CMK (cell line): ENCODE measurements at regions not wholly inside any gene's neighbourhood (a gene's known extent, or its start where the extent isn't known, plus 50 kb on each side); places are given as distances from the start of the nearest gene placed in this dataset.
A peak's percentile ranks its signal among the peaks of the same experiment; 100 is the strongest.

Experiments
- DNase-seq: peaks from one replicate; pipeline ENCODE4 v3.0.0-alpha.2; 2010; ENCODE audit warnings: low read depth

GRCh38 chr3:40593351-40593750 is 68.6 kb downstream of the ZNF621 start:
- no peak for DNase-seq

DNA sequence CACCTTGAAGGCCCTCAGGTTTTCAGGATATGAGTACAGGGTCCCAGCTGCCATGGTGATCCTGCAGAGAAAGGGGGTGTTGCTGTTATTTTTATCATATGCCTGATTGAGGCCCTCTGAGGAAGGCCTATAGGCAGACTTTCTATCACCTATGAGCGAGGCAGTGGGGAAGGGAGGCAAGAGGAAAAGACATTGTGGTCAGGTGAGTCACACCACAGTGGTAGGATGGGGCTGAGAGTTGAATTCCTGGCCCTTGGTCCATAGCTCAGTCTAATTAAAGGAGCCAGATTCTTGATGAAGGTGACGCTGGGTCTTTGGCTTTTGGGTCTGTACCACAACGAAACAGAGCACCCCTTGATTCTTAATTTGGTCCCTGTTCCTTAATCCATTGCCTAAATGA is 72.7 kb downstream of the ZNF621 start:
- no peak for DNase-seq

GRCh38 chr3:40598338-40598737 is 73.6 kb downstream of the ZNF621 start:
- no peak for DNase-seq

DNA sequence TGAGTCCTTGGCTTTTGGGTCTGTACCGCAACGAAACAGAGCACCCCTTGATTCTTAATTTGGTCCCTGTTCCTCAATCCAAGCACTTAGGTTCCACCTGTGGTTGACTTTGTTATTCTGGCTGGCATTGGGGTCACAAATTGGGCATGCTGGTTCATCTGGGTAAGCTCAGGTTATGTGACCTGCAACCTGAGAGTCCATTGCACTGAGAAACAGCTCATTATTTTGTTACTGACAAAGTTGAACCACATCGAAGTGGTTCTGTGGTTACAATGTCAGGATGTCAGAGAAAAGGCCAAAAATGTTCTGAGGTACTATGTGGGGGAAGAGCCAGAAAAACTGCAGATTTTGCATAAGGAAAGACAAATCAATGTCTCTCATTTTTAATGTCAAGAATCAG is 74.2 kb downstream of the ZNF621 start:
- no peak for DNase-seq

- no peak for DNase-seq
These were observed 78.1 kb downstream of the ZNF621 start for GRCh38 chr3:40602778-40603385.

GRCh38 chr3:40605960-40606359 is 81.2 kb downstream of the ZNF621 start:
- DNase-seq = no peak

DNA sequence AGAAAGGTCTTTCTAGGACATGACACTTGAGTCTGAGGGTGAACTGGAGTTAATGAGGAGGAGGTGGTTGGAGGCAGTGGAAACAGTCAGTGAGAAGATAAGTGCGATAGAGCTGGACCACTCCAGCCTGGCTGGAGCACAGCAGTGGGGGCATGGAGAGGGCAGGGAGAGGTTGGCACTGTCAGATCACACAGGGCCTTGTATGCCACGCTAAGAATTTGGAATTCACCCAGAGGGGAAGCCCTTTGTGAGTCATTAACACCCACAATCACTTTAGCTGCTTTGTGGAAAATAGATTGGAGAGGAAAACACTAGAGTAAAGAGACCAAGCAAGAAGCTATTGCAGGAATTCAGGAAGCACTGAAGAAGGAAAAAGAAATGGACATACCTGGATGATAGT is 83.3 kb downstream of the ZNF621 start:
- DNase-seq = no peak

DNA sequence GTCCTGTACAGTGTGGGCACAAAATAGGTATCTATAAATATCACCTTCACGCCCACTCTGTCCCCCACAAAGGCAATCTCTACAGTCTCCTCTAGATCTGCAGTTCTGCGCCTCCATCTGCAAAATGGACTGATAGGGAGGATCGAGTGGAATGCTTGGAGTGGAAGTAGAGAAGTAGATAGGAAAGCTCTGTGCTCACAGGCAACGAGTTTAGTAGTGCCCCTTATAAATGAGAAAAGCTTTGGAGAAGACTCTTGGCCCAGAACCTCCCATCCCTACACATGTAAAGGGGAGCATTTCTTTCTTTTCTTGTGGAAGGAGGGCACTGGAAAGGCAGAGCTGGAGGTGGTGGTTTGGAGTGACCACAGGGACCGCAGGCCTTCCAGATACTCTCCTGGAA is 88.5 kb downstream of the ZNF621 start:
- DNase-seq = no peak

DNA sequence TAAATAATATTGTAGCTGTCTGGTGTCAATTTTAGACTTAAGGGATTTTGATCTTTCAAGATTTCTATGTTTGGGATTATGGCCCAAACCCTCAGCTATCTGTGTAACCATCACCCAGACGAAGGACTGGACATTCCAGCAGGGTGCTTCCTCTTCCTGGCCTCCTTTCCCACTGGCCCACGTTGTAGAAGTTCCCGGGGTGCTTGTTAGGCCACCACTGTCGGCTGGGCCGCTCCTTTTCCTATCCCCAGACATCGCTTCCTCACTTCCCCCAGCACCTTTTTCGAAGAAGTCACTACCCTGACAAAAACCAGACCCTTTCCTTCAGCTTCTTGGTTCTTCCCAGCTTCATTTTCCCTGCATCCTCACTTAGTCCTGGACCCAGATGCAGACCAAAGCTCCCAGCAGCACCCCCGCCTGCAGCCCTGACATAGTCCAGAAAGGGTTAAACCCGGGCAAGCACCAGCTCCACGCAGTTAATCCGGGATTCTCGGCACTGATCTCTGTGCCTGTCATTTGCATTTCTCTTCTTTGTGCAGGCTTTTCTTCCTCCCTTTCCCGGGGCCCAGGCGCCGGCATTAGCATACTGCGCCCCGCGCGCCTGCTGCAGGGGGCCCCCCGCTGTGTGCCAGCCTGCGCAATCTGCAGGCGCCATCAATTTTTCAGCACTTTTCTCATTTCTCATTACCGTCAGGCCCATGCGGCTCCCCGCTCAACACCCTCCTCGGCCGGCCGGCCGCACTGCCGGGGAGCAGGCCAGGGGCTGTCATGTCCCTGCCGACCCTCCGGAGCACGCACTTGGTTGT is 90.6 kb downstream of the ZNF621 start:
- DNase-seq = no peak

DNA sequence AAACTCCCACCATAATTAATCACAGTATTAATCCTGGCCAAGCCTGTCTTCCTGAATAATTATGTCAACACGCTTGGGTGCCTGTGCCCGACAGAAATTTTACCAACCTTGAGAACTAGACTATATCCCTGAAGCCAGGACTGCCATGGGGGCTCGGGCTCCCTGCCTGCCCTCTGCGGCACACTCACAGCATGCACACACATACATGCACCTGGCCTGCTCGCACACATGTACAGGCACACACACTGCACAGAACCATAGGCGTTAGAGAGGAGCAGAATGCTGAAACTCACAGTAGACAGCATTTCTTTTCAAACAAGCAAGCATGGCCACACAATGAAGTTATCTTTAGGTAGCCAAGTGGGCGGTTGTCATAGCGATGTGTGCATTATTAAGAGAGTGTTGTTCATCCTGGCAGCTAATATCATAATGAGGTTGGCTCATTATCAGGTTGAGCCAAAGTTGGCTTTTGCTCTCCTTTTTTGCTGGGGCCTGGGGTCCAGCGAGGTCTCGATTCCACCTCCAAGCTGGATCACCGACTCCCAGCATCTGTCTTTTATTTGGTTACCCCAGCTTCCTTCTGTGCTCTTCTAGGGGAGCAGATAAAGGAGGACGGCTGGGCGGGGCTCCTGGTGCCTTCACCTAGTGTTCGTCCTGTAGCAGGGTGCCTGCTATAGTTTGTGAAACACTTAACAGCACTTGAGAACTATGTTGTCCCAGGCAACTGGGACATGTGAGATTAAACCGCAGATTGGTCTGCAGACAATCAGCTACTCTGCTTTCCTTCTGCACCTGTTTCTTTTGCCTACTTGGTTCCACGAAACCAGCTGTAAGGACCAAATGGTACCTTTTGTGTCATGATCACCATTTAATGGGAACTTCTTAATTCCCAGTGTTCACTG is 91.4 kb downstream of the ZNF621 start:
- no peak for DNase-seq

GRCh38 chr3:40617084-40617483 is 92.3 kb downstream of the ZNF621 start:
- DNase-seq = no peak

DNA sequence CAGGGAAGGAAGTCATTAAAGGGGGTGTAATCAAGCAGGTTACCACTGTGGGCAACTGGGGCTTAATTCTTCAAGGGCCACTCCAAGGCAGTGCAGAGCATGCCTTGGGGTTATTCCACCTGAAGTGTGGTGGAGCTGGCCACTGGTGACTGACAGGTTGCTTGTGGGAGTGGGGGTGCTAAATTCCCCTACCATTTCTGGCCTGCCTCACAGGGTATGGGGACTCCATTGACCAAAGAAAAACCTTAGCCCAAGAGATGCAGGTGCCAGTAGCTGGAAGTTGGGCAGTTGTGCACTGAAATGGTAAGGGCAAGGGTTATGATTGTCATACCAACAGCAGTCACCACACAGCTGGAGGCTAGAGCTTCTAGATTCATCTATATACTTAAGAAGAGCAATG is 93.4 kb downstream of the ZNF621 start:
- no peak for DNase-seq

DNA sequence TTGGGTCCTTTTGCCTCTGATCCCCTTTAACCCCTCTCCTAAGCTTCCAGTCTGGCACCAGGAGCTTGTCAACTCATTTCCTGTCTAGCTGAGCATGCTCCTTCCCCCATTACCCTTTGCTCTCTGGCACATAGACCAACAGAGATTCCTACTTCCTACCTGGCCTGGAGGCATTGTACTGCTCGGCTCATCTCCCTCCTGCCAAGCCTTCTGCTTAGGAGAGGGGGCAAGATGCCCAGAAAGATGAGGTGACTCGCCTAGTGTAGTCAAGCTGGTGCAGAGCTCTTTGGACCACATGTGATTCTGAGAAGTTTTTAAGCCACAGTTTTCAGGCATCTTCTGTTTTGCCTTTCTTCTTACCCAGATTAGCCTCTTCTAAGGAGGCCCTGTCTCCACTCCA is 95.4 kb downstream of the ZNF621 start:
- DNase-seq = no peak

GRCh38 chr3:40621252-40621651 is 96.5 kb downstream of the ZNF621 start:
- no peak for DNase-seq

- DNase-seq = peak; percentile 63
These were observed 98.8 kb downstream of the ZNF621 start for GRCh38 chr3:40623567-40623966.

- DNase-seq = no peak
These were observed 99.5 kb downstream of the ZNF621 start for GRCh38 chr3:40624189-40624769.

- no peak for DNase-seq
These were observed 102.3 kb downstream of the ZNF621 start for GRCh38 chr3:40627095-40627494.

DNA sequence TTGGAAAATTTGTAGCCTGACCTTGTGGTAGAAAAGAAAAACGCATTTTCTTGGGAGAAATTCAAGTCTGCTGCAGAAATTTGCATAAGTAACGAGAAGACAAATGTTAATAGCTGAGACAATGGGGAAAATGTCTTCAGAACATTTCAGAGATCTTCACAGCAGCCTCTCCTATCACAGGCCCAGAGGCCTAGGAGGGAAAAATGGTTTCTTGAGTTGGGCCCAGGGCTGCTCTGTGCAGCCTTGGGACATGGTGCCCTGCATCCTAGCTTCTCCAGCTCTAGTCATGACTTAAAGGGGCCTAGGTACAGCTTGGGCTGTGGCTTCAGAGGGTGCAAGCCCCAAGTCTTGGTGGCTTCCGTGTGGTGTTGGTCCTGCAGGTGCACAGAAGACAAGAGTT is 104.2 kb downstream of the ZNF621 start:
- DNase-seq = no peak

DNA sequence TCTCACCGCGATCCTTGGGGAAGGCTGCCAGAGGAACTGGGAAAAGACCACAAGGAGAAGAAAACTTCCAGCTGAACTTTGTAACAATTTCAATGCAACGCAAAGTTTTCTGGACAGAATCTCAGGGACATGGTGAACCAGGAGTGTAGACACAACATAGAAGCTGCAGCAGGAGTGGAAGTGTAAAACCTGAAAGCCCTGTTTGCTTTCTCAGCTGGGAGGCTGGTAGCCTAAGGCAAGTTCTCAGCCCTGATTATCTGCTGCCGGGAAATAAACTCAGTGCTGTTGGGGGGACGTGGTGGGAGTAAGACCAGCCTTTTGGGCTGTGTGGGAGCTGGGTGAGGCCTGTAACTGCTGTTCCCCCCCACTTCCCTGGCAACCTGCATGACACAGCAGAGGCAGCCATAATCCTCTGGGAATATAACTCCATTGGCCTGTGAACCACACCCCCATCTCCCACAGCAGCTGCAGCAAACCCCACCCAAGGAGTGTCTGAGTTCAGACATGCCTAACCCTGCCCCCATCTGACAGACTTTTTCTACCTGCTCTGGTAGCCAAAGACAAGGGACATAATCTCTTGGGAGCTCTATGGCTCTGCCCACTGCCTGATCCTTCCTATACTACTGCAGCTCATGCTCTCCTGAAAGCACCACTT is 106.7 kb downstream of the ZNF621 start:
- no peak for DNase-seq

DNA sequence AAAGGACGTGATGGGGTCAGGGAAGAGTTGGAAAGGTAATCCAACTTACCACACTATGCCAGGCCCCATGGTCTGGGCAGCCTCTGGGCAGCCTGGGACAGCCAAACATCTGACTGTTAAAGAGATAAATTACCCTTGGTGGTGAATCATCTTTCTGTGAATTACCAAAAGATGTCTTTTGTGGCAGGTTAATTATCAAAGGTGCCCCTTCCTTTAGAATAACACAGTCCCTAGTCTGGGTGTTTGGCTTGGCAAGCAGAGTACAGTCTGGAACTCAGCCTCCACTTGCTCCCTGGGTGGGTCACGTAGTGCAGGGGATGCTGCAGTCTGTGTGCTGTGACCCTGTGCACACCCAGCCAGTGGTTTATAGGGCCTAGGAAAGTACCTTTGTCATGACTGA is 113.1 kb downstream of the ZNF621 start:
- no peak for DNase-seq

- no peak for DNase-seq
These were observed 114.2 kb downstream of the ZNF621 start for GRCh38 chr3:40639006-40639405.

- DNase-seq = no peak
These were observed 118.1 kb downstream of the ZNF621 start for GRCh38 chr3:40642812-40643211.
